Type B pancreatic cell (in vitro differentiated cells): ENCODE measurements at regions not wholly inside any gene's neighbourhood (a gene's known extent, or its start where the extent isn't known, plus 50 kb on each side); places are given as distances from the start of the nearest gene placed in this dataset.
A peak's percentile ranks its signal among the peaks of the same experiment; 100 is the strongest.

Experiments
- DNase-seq: peaks from one replicate; pipeline ENCODE4 v3.0.0; 2021; ENCODE audit warnings: mixed read lengths; ENCODE audit not compliant: unreplicated experiment; ENCODE audit errors: extremely low spot score
- H3K27ac Mint-ChIP-seq: 2 replicates; pipeline ENCODE4 v1.8.0; 2021; ENCODE audit warnings: mild to moderate bottlenecking, mixed read lengths
- H3K27me3 Mint-ChIP-seq: 2 replicates; pipeline ENCODE4 v1.8.0; 2021; ENCODE audit warnings: mixed read lengths
- H3K36me3 Mint-ChIP-seq: 2 replicates; pipeline ENCODE4 v1.8.0; 2021; ENCODE audit warnings: mixed read lengths
- H3K4me1 Mint-ChIP-seq: one replicate; pipeline ENCODE4 v1.8.0; 2021; ENCODE audit warnings: mixed read lengths; ENCODE audit not compliant: unreplicated experiment
- H3K4me3 Mint-ChIP-seq: 2 replicates; pipeline ENCODE4 v1.8.0; 2021; ENCODE audit warnings: mild to moderate bottlenecking, mixed read lengths
- H3K9me3 Mint-ChIP-seq: 2 replicates; pipeline ENCODE4 v1.8.0; 2021; ENCODE audit warnings: mixed read lengths
- TF ChIP-seq, protein P1 (sequence below): fragments of 200-600 bp; sonication (generic); conservative IDR thresholded peaks from 2 replicates; pipeline ENCODE4 v1.5.0; 2021; ENCODE audit warnings: antibody characterized with exemption, mild to moderate bottlenecking

DNA sequence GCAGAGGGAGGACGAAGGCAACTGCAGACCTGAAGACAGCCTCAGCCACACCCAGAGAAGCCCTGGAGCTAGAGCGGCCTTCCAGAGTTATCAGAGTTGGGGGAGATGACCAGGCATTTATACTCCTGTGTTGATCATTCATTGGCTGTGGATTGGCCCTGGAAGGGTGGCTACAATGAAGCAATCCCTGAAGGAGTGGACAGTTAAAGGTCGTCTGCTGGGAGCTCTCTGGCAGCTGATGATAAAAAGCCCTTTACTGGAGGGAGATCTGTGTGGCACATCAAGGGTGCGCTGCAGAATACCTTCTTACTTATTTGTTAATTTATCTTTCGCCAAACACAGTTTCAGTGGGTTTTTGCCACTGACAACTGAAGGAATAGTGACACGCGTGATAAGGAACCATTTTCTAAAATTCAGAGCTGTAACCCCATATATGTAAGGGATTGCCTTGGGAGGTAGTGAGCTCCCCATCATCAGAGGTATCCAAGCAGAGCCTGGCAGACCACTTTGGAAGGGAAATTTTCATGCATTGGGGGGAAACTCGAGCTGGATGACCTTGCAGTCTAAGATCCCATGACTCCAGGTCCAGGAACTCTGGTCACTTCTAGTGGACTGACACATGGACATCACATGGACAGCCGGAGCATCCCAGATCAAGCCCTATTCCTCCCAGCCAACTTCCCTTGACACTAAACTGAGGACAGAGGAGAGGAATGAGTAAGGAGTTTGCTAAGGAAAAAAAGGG is 126.4 kb upstream of the GADD45A start:
- Mint-ChIP-seq H3K4me1 (peaks cover 8% of the 10 kb centered on the region), H3K27me3 (no peaks in the 10 kb centered on the region), H3K4me3 (no peak overlapping the region), H3K27ac (no peak overlapping the region), H3K36me3 (no peaks in the 10 kb centered on the region), H3K9me3 (no peaks in the 10 kb centered on the region)
- no peak for DNase-seq
- TF ChIP-seq, protein P1, sequence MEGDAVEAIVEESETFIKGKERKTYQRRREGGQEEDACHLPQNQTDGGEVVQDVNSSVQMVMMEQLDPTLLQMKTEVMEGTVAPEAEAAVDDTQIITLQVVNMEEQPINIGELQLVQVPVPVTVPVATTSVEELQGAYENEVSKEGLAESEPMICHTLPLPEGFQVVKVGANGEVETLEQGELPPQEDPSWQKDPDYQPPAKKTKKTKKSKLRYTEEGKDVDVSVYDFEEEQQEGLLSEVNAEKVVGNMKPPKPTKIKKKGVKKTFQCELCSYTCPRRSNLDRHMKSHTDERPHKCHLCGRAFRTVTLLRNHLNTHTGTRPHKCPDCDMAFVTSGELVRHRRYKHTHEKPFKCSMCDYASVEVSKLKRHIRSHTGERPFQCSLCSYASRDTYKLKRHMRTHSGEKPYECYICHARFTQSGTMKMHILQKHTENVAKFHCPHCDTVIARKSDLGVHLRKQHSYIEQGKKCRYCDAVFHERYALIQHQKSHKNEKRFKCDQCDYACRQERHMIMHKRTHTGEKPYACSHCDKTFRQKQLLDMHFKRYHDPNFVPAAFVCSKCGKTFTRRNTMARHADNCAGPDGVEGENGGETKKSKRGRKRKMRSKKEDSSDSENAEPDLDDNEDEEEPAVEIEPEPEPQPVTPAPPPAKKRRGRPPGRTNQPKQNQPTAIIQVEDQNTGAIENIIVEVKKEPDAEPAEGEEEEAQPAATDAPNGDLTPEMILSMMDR, result no peak

DNA sequence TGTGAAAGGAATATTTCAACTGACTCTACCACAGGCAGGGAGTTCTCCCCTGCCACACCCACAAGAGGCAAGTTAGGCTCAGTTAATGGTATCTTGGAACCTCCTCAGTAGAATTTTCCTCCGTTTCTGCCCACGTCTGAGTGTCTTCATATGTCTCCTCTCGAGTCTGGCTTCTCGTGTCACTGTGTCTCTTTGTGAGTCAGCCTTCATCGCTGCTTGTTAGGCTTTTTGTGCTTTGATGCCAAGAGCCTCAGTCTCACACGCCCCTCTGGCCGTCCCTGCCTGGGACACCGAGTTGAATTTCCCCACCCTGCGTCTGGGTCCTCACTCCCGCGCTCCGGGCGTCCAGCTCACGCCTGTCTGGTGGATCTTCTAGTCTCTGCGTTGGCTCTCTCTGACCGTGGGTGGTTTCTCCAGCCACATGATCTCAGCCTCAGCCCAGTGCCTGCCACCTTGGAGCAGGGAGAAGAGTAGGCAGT is 125.7 kb upstream of the GADD45A start:
- no peak overlapping the region for H3K4me3 Mint-ChIP-seq
- no peaks in the 10 kb centered on the region for H3K9me3 Mint-ChIP-seq
- H3K36me3 Mint-ChIP-seq, result no peaks in the 10 kb centered on the region
- no peak for DNase-seq
- H3K27ac Mint-ChIP-seq, result no peak overlapping the region
- no peaks in the 10 kb centered on the region for H3K27me3 Mint-ChIP-seq
- peaks cover 8% of the 10 kb centered on the region for H3K4me1 Mint-ChIP-seq
- TF ChIP-seq, protein P1, result no peak

DNA sequence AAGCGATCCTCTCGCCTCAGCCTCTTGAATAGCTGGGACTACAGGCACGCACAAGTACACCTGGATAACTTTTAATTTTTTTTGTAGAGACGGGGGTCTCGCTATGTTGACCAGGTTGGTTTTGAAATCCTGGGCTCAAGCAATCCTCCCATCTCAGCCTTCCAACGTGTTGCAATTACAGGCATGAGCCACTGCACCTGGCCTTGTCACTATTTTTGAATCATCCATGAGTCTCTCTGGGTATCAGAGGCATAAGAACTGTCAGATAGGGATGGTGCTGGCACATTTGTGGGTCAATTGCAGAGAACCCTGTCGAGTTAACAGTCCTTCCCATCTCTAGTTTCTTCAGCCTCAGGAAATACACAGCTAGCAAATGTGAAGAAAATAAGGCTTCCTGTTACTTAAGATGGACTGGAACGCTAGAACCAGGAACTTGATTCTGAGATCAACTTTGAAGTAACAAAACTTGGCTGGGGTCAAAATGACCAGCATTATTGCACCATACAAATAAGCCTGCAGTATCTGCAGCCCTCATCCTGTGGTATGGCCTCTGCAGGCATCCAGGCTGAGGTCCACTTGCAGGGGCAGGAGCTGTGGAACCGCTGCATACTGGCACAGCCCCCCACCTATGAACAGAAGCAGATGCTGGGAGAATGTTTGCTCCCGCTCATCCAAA is 124.3 kb upstream of the GADD45A start:
- peaks cover 10% of the 10 kb centered on the region for H3K4me1 Mint-ChIP-seq
- no peaks in the 10 kb centered on the region for H3K36me3 Mint-ChIP-seq
- TF ChIP-seq, protein P1, result no peak
- H3K27me3 Mint-ChIP-seq, result no peaks in the 10 kb centered on the region
- H3K4me3 Mint-ChIP-seq, result no peak overlapping the region
- H3K9me3 Mint-ChIP-seq, result no peaks in the 10 kb centered on the region
- DNase-seq, result no peak
- no peak overlapping the region for H3K27ac Mint-ChIP-seq

DNA sequence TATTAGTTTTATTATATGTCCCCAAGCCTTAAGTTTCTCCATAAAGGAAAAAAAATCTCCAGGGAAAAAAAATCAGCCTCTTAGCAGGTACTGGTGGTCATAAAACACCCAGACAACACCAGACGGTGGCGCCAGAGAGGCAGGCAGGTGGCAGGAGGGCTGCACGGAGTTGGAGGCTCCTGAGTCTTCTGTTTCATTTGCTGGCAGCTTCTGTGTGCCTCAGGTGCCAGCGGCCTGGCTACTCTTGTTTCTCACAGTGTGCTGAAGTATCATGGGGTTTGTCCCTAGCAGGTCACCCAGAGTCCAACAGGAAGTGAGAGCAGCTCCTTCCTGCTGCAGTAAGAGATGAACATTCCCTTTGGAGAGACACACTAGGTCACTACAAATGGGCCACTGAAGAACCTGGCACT is 123.3 kb upstream of the GADD45A start:
- TF ChIP-seq, protein P1, result peak; percentile 94
- no peak overlapping the region for H3K27ac Mint-ChIP-seq
- no peak overlapping the region for H3K4me3 Mint-ChIP-seq
- no peaks in the 10 kb centered on the region for H3K36me3 Mint-ChIP-seq
- no peaks in the 10 kb centered on the region for H3K9me3 Mint-ChIP-seq
- H3K27me3 Mint-ChIP-seq, result no peaks in the 10 kb centered on the region
- peaks cover 3% of the 10 kb centered on the region for H3K4me1 Mint-ChIP-seq
- DNase-seq, result peak; percentile 90

DNA sequence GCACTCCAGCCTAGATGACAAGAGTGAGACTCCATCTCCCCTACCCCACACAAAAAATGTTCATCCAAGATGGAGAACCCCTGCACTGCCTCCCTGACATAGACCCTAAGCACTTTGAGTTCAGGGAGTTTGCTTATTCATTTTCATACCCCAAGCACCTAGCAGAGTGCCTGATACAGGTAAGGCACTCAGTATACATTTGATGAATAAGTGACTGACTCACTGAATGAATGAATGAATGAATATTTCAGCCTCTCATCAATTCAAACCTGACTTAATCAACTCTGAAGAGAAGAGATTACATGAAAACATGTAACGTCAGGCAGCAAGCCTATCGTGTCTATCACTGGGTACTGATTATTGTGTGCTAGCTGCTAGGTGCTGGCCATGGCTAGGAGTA is 121.3 kb upstream of the GADD45A start:
- H3K36me3 Mint-ChIP-seq, result no peaks in the 10 kb centered on the region

More for the DNA sequence above, 121.3 kb upstream of the GADD45A start:
- no peak for DNase-seq
- Mint-ChIP-seq H3K27ac (no peak overlapping the region), H3K4me1 (peaks cover 6% of the 10 kb centered on the region), H3K27me3 (no peaks in the 10 kb centered on the region), H3K9me3 (no peaks in the 10 kb centered on the region), H3K4me3 (no peak overlapping the region)
- TF ChIP-seq, protein P1, result no peak
